Stimulated activated effector memory CD8-positive, alpha-beta T cell treated with anti-CD3 and anti-CD28 coated beads, Interleukin-12 subunit alpha, Interleukin-12 subunit beta, amount 100 ng/mL, for 72 hours (primary cell): ENCODE measurements at regions not wholly inside any gene's neighbourhood (a gene's known extent, or its start where the extent isn't known, plus 50 kb on each side); places are given as distances from the start of the nearest gene placed in this dataset.

Source experiments
- ATAC-seq: fragments of 150-1000 bp; cut with Tn5 transposase; 2 replicates; pipeline ENCODE4 v1.10.0; 2021
- DNase-seq, 2 donors: peaks; one replicate each; pipeline ENCODE4 v3.0.0; 2021 to 2022; ENCODE audit warnings: low spot score in 2 of 2
- H3K27ac Mint-ChIP-seq: one replicate; pipeline ENCODE4 v1.8.0; 2022; ENCODE audit warnings: mild to moderate bottlenecking, mixed read lengths
- H3K36me3 Mint-ChIP-seq: one replicate; pipeline ENCODE4 v1.8.0; 2022; ENCODE audit warnings: mild to moderate bottlenecking, mixed read lengths
- H3K4me1 Mint-ChIP-seq: one replicate; pipeline ENCODE4 v1.8.0; 2022; ENCODE audit warnings: mixed read lengths
- H3K4me3 Mint-ChIP-seq: one replicate; pipeline ENCODE4 v1.8.0; 2022; ENCODE audit warnings: mild to moderate bottlenecking, mixed read lengths
- H3K9me3 Mint-ChIP-seq: one replicate; pipeline ENCODE4 v1.8.0; 2022; ENCODE audit warnings: mixed read lengths

DNA sequence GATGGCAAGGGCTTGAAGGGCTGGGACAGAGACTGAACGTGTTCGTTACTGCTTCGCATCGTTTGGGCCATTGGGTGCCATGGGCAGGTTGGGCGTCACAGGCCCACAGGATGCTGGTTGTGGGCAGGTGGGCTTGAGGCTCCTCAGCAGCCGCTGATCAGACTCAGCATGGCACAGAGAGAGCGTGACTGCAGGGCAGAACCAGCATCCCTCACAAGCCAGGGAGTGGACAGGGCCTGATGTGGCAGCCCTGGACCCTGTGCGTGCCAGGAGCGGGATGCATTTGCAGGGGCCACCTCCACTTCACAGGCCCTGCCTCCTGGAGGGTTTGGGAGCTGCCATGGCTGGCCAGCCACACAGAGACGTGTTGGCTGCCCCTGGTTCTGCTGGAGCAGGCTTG lies 1228.3 kb downstream of the BRD1 start:
- H3K9me3 Mint-ChIP-seq: no peaks in the 10 kb centered on the region
- H3K4me1 Mint-ChIP-seq: no peaks in the 10 kb centered on the region
- no peak overlapping the region for H3K27ac Mint-ChIP-seq
- no peaks in the 10 kb centered on the region for H3K36me3 Mint-ChIP-seq
- DNase-seq: no peak
- ATAC-seq: no peak
- no peak overlapping the region for H3K4me3 Mint-ChIP-seq

DNA sequence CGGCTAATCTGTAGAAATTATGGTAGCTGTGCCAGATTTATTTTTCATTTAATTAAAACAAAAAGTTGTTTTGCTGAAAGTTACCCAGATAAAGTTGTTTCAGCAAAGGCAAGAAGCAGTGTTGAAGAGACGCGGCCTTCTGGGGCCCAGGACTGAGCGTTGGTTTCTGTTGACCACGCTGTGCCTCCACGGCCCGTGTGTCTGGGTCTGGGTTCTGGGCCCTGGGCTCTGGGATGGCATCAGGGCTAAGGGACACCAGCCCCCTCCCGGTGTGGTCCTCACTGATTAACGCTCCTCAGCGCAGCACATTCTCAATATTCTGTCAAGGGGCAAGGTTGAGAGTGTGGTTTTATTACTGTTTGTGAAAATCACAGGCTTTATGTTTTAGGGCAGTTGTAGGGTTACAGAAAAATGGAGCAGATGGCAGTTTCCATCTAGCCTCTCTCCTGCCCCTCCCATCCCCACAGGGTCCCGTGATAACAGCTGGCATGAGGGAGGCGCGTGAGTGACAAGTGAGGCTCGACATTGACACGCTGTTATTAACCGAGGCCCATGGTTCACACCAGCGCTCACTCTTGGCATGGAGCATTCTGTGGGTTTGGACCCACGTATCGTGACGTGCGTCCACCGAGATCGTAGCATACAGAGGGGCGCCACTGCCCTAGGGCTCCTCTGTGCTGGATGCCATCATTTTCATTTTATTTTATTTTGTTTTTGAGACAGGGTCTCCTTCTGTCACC lies 1231.4 kb downstream of the BRD1 start:
- DNase-seq (no peak), ATAC-seq (no peak)
- Mint-ChIP-seq H3K9me3 (no peaks in the 10 kb centered on the region), H3K27ac (no peak overlapping the region), H3K4me1 (no peaks in the 10 kb centered on the region), H3K4me3 (no peak overlapping the region), H3K36me3 (no peaks in the 10 kb centered on the region)

DNA sequence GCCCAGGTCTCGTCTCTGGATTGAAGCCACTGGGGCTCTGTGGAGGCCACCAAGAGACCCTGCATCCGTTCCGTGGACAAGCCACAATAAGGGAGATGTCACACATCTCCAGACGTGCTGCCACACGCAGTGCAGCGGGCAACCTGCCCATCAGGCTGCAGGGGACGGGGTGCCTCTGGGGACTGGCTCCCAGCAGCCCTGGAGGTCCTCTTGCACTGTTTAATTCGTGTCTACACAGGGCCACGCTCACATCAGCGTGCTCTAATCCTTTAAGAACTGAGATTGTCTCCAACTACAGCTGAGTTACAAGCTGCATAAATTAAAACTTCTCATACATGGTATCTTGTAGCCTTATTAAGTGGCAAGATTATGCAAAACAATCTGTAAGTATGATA lies 1232.2 kb downstream of the BRD1 start:
- no peak overlapping the region for H3K4me3 Mint-ChIP-seq
- H3K9me3 Mint-ChIP-seq: no peaks in the 10 kb centered on the region
- H3K27ac Mint-ChIP-seq: no peak overlapping the region
- H3K36me3 Mint-ChIP-seq: no peaks in the 10 kb centered on the region
- H3K4me1 Mint-ChIP-seq: no peaks in the 10 kb centered on the region
- ATAC-seq (no peak), DNase-seq (no peak)

DNA sequence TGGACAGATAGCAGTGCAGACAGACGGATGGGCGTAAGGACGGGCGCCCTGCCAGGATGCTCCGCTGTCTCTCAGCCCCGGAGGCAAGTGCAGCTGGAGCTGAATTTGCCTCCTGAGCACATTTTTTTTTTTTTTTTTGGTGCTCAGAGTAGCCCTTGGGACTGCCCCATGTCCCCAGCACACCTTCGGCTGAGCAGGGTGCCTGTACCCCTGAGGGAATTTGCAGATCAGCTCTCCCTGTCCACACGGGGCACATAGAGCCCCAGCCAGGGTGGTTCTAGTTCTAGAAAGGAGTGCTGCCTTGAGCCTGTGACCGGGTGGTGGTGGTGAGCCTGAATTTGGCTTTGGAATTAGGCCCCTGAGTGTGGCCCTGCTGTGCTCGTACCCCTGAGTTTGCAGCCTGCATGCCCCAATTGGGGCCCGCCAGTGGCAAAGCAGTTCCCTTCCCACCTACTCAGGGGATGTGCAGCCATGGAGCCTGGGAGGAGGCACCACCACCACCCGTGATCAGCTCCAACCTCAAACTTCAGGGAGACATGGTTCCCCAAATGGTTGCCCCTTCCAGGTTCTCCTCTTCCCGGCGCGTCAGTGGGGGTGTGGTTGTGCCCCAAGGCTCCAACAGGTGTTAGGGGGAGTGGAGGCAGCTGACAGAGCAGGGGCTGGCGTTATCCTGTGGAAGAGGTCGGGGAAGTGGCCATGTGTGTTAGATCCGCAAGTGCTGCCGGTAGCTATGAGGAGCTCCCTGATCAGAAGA lies 1232.7 kb downstream of the BRD1 start:
- H3K4me3 Mint-ChIP-seq: no peak overlapping the region
- DNase-seq: no peak
- no peaks in the 10 kb centered on the region for H3K9me3 Mint-ChIP-seq
- no peaks in the 10 kb centered on the region for H3K36me3 Mint-ChIP-seq
- H3K4me1 Mint-ChIP-seq: no peaks in the 10 kb centered on the region
- no peak for ATAC-seq
- no peak overlapping the region for H3K27ac Mint-ChIP-seq

DNA sequence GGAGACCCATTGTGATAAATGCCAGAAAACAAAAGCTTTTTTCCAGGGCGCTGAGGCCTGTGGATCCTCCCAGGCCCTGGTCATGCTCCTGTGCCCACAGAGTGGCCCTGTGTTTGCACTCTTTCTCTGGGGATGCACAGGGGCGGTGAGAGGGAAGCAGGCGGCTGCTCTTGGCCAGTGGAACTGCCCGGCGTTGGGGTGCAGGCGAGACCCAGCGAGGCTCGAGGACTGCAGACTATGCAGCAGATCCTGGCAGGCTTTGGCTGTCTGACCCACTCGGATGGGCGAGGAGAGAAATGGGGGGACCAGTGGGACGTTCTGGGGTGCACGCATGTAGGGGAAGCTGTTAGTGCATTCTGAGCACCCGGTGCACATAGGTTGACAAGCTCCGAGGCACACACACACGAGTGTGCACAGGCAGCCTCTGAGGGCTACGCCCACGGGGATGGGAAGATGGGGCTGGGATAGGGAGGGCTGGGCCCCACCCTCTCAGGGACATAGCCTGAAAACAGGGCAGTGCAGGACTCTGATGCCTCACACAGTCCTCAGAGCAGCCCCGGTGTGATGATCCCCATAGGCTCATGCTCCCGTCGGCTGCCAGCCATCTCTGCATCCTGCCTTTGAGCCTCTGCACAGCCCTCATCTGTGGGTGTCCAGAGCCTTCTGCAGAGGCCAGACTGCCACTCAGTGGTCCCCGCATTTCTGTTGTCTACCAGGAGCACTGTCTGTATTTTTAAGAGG lies 1233.5 kb downstream of the BRD1 start:
- no peaks in the 10 kb centered on the region for H3K4me1 Mint-ChIP-seq
- H3K9me3 Mint-ChIP-seq: no peaks in the 10 kb centered on the region
- DNase-seq (no peak), ATAC-seq (no peak)
- H3K4me3 Mint-ChIP-seq: no peak overlapping the region
- H3K27ac Mint-ChIP-seq: no peak overlapping the region
- no peaks in the 10 kb centered on the region for H3K36me3 Mint-ChIP-seq

DNA sequence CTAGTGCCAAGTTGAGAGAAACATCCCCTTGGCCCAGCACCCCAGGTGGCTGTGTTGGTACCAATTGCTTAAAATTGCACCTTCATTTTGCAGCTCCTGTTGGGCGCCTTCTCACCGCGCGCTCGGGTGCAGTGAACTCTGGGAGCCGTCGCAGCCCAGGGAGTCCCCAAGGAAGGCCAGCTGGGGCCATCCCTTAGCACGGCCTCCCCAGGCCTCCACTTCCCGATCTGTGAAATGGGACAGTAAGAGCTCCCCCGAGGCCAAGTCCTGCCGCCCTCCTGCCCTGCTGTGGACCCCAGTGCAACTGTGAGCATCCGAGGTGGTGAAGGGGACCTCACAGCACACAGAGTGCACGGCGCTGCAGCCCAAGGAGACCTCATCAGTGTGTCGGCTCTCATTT lies 1234.1 kb downstream of the BRD1 start:
- Mint-ChIP-seq H3K4me3 (no peak overlapping the region), H3K36me3 (no peaks in the 10 kb centered on the region), H3K9me3 (no peaks in the 10 kb centered on the region), H3K4me1 (no peaks in the 10 kb centered on the region), H3K27ac (no peak overlapping the region)
- no peak for ATAC-seq
- no peak for DNase-seq

DNA sequence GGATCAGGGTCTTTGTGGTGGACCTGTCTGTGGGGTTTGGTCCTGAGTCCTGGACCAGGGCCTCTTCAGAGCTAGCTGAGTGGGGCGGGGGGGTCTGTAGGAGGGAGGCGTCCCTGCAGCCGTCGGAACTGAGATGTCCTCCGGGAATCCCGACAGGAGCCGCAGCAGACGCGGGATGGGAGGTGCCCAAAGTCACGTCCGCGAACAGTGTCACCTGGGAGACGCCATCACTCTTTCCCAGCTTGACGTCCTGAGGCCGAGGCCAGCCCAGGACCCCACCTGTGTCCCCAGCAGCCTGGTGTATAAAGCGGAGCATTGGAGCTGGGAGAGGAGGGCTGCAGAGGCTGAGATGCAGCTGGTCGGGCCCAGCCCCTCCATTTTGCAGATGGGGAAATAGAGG lies 1234.7 kb downstream of the BRD1 start:
- Mint-ChIP-seq H3K4me1 (no peaks in the 10 kb centered on the region), H3K4me3 (no peak overlapping the region), H3K9me3 (no peaks in the 10 kb centered on the region), H3K36me3 (no peaks in the 10 kb centered on the region), H3K27ac (no peak overlapping the region)
- DNase-seq: no peak
- no peak for ATAC-seq

DNA sequence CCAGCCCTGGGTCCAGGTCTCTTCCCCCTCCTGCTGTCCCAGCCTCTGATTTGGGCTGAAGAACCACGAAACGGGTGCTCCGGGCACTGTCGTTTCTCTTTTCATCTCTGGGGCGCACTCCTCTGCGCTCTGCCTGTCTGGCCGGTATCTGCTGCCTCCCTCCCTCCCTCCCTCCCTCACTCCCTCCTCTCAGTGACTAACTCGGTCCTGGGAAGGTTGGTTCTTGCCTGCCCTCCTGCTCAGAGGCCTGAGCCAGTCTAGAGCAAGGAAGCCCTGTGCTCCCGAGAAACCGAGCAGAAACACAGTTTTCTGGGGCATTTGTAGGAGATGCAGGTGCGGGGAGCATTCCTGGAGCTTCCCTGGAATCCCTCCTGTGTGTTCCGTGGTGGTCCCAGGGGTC lies 1235.2 kb downstream of the BRD1 start:
- Mint-ChIP-seq H3K27ac (no peak overlapping the region), H3K9me3 (no peaks in the 10 kb centered on the region), H3K36me3 (no peaks in the 10 kb centered on the region), H3K4me1 (no peaks in the 10 kb centered on the region), H3K4me3 (no peak overlapping the region)
- ATAC-seq (no peak), DNase-seq (no peak)

DNA sequence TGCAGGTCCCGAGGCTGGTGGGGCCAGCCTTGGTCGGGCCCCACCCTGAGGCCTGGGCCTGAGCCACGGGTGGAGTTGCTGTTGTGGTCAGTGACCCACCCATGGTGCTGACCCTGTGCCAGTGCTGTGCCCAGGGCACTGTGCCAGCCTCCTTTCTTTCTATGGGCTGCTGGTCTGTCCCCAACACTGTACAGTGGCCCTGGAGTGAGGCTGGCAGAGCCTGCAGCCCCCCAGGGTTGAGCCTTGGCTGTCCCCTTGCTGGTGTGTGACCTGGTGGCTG lies 1235.7 kb downstream of the BRD1 start:
- no peaks in the 10 kb centered on the region for H3K4me1 Mint-ChIP-seq
- no peak overlapping the region for H3K4me3 Mint-ChIP-seq
- no peak overlapping the region for H3K27ac Mint-ChIP-seq
- DNase-seq (no peak), ATAC-seq (no peak)
- no peaks in the 10 kb centered on the region for H3K9me3 Mint-ChIP-seq
- H3K36me3 Mint-ChIP-seq: no peaks in the 10 kb centered on the region

DNA sequence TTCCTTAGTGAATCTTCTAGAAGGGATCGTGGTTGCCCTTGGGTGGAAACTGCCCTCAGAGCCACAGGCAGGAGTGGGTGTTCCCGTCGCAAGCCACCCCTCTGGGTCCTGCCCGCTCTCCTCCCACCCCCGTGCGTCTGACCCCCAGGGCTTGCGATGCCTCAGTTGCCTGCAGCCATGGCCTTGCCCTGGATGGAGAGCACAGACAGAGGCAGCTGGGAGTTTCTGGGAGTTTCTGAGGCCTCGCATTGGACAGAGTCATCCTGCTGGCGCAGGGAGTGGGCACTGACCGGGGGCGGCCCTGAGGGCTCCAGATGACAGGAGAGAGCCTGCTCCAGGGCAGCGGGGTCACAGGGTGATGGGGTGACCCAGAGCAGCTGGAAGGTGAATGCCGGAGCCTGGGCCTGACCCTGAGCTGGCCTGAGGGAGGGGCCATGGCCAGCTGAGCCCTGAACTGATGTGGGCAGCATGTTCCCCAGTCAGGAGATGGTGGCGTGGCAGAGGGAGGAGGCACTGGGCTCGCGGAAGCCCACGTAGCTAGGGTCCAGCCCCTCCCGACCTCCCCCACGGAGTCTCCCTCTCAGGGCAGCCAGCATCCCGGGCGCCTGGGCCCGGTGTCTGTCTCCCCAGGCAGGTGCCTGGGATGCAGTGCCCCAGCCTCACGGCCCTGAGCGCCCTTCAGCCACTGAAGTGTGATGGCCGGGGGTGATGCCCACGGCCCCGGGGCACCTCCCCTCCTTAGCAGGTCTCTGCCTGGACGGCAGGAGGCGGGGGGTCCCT lies 1236.2 kb downstream of the BRD1 start:
- Mint-ChIP-seq H3K4me3 (no peak overlapping the region), H3K27ac (no peak overlapping the region), H3K9me3 (no peaks in the 10 kb centered on the region), H3K36me3 (no peaks in the 10 kb centered on the region), H3K4me1 (no peaks in the 10 kb centered on the region)
- DNase-seq (no peak), ATAC-seq (no peak)

DNA sequence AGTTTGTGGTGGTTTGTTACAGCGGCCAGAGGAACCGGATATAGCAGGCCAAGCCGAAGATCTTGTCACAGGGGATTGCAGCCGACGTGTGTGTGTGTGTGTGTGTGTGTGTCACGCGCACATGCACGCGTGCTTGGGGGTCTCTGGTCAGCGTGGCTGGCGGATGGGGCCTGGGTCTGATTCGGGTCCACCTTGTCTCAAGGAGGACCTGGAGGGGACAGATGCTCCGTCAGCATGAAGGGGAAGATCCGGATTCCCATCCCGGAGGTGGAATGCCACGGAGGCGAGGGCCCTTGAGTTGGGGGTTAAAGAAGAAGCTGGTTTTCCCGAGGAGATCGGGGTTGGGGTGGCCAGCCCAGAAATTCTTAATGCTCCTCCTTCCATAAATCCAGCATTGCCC lies 1237.8 kb downstream of the BRD1 start:
- Mint-ChIP-seq H3K4me1 (no peaks in the 10 kb centered on the region), H3K36me3 (no peaks in the 10 kb centered on the region), H3K4me3 (no peak overlapping the region), H3K27ac (no peak overlapping the region), H3K9me3 (no peaks in the 10 kb centered on the region)
- ATAC-seq (no peak), DNase-seq (no peak)

DNA sequence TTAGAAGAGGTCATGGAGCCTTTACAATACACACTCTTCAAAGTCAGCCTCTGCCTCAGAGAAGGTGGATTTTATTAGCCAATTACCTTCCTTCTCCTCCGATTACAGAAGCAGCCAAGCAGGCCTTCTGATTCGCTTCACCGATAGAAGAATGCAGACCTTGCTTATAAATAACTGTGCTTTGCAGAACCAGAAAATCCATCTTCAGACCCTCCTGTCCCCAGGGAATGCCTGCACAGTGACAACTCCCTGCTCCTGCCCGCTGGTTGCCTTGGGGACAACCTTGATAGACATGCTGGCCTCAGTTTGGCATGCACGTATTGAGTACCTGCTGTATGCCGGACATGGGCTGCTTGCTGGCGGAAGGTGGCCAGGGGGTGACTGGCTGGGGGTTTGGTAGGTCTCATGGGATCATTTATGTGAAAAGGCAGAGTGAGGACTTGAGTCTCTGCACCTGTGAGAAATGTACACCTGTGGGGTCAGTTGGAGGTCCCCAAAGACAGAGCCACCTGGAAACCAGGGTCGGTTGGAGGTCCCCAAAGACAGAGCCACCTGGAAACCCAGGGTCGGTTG lies 1238.7 kb downstream of the BRD1 start:
- H3K4me1 Mint-ChIP-seq: no peaks in the 10 kb centered on the region
- DNase-seq: no peak
- H3K9me3 Mint-ChIP-seq: no peaks in the 10 kb centered on the region
- no peaks in the 10 kb centered on the region for H3K36me3 Mint-ChIP-seq
- no peak overlapping the region for H3K27ac Mint-ChIP-seq
- H3K4me3 Mint-ChIP-seq: no peak overlapping the region
- ATAC-seq: no peak

DNA sequence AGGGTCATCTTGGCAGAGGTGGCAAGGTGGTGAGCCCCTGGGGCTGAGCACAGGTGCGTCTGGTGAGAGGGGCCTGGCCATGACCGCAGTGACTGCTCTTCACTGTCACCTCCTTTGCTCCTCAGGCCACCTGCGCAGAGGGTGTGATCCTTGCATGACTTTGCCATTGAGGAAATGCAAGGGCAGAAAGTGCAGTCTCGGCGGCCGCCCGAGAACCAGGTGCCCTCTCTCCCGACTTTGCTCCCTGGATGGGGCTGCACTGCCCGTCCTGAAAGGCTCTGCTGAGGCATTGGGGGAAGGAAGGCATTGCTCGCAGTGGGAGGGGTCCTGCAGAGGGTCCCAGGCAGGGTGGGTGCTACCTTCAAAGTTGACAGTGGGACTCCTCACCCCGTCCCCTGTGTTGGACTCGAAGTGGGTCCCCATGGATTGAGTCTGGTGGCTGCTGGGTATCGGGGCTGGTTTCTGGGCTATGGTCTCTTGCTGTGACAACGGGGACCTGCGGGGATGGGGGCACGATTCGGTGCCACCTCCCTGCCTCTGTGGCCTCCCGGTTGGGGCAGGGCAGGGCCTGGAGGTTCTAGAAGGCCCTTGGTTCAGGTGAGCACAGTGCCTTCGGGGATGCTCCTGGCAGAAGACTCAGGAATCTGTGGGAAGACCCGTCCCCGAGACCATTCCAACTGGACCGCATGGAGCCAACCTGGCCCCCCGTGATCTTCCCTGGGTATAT lies 1239.4 kb downstream of the BRD1 start:
- Mint-ChIP-seq H3K4me3 (no peak overlapping the region), H3K27ac (no peak overlapping the region), H3K4me1 (no peaks in the 10 kb centered on the region), H3K36me3 (no peaks in the 10 kb centered on the region), H3K9me3 (no peaks in the 10 kb centered on the region)
- ATAC-seq: no peak
- DNase-seq: no peak

DNA sequence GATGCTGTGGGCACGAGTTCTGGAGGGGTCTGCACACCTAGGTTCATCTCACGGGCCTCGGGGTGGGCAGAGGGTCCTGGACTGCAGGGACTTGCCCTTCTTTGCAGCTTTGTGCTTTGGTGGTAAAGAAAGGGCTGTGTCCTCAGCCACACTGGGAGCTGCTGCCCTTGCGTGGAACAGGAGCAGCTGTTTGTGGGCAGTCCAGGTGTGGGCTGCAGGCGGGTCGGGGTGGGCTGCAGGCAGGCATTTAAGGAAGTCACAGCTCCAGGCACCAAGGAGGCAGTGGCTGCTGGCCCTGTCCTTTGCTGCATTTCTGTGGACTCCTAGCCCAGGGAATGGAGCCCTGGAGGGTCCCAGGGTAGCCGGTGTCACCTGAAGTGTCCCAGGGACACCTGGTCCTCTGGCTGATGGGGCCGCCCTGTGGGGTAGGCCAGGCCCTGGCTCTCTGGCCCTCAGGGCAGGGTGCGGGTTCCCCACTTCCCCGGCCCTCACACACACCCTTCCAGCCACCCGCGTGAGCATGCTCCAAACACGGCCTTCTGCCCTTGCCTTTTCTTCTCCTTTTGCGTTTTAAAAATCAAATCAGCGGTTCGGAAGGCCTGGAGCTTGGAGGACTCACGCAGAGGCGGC lies 1240.3 kb downstream of the BRD1 start:
- no peaks in the 10 kb centered on the region for H3K9me3 Mint-ChIP-seq
- no peak overlapping the region for H3K4me3 Mint-ChIP-seq
- no peaks in the 10 kb centered on the region for H3K36me3 Mint-ChIP-seq

More for the DNA sequence above, 1240.3 kb downstream of the BRD1 start:
- ATAC-seq (no peak), DNase-seq (no peak)
- Mint-ChIP-seq H3K27ac (no peak overlapping the region), H3K4me1 (no peaks in the 10 kb centered on the region)
